ENCODE measurements at regions not wholly inside any gene's neighbourhood (a gene's known extent, or its start where the extent isn't known, plus 50 kb on each side); places are given as distances from the start of the nearest gene placed in this dataset.

- TF ChIP-seq CTCF (conservative IDR thresholded peaks at IDR 0.05; ENCODE audit: low read length): no peak
- TF ChIP-seq EZH2phosphoT487 (IDR thresholded peaks at IDR 0.05; ENCODE audit: borderline replicate concordance, low read depth, low read length): no peak
These were observed 57.8 kb upstream of the LARP1 start for GRCh38 chr5:154697371-154697770.

All from OCI-LY7 (cell line).